B cell (primary cell): ENCODE measurements at regions not wholly inside any gene's neighbourhood (a gene's known extent, or its start where the extent isn't known, plus 50 kb on each side); places are given as distances from the start of the nearest gene placed in this dataset.

Experiments
- CTCF ChIP-seq: fragments of 200-600 bp; IDR thresholded peaks from one replicate; pipeline ENCODE4 v1.8.0; 2022; ENCODE audit warnings: antibody characterized with exemption, mild to moderate bottlenecking
- EZH2 ChIP-seq: IDR thresholded peaks from 2 replicates; pipeline ENCODE4 v1.6.1; 2012; ENCODE audit warnings: borderline replicate concordance, low read depth, mild to moderate bottlenecking, moderate library complexity, low read length; ENCODE audit not compliant: insufficient read depth, poor library complexity, severe bottlenecking

- TF ChIP-seq CTCF, result no peak
- no peak for TF ChIP-seq EZH2
Measured at GRCh38 chr4:60042231-60042652, 1157.9 kb upstream of the ADGRL3 start.
